Endothelial cell of umbilical vein (primary cell): ENCODE measurements at regions not wholly inside any gene's neighbourhood (a gene's known extent, or its start where the extent isn't known, plus 50 kb on each side); places are given as distances from the start of the nearest gene placed in this dataset.

Experiments used
- POLR2AphosphoS5 ChIP-seq: IDR thresholded peaks from 2 replicates; pipeline ENCODE4 v1.6.1; 2012; ENCODE audit warnings: low read depth, mild to moderate bottlenecking, control low read depth, low read length, moderate library complexity; ENCODE audit not compliant: insufficient read depth
- TF ChIP-seq, protein P1 (sequence below), 2 donors: IDR thresholded peaks; 1 replicate in 1 of 2; 2 replicates in 1 of 2; pipeline ENCODE4 v1.5.1; 2011; ENCODE audit warnings: low read length in 2 of 2, mild to moderate bottlenecking in 2 of 2, moderate library complexity in 2 of 2, control low read depth in 1 of 2, inconsistent platforms in 1 of 2, low read depth in 1 of 2; ENCODE audit not compliant: insufficient read depth in 1 of 2; ENCODE audit errors: extremely low read depth in 1 of 2

GRCh38 chr21:38032082-38032801 is 116.0 kb upstream of the KCNJ6 start:
- TF ChIP-seq, protein P1, sequence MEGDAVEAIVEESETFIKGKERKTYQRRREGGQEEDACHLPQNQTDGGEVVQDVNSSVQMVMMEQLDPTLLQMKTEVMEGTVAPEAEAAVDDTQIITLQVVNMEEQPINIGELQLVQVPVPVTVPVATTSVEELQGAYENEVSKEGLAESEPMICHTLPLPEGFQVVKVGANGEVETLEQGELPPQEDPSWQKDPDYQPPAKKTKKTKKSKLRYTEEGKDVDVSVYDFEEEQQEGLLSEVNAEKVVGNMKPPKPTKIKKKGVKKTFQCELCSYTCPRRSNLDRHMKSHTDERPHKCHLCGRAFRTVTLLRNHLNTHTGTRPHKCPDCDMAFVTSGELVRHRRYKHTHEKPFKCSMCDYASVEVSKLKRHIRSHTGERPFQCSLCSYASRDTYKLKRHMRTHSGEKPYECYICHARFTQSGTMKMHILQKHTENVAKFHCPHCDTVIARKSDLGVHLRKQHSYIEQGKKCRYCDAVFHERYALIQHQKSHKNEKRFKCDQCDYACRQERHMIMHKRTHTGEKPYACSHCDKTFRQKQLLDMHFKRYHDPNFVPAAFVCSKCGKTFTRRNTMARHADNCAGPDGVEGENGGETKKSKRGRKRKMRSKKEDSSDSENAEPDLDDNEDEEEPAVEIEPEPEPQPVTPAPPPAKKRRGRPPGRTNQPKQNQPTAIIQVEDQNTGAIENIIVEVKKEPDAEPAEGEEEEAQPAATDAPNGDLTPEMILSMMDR (IDR thresholded peaks at IDR 0.05; ENCODE audit: extremely low read depth in 1 of 2, insufficient read depth in 1 of 2, low read depth in 1 of 2, low read length in 2 of 2): no peak
- no peak for TF ChIP-seq POLR2AphosphoS5
